HG03135 (cell line): ENCODE measurements at regions not wholly inside any gene's neighbourhood (a gene's known extent, or its start where the extent isn't known, plus 50 kb on each side); places are given as distances from the start of the nearest gene placed in this dataset.

Source experiments
- ATAC-seq: cut with Tn5 transposase; IDR thresholded peaks from one replicate; pipeline ENCODE4 v1.9.1; 2021; ENCODE audit warnings: mild to moderate bottlenecking, moderate library complexity; ENCODE audit not compliant: unreplicated experiment

DNA sequence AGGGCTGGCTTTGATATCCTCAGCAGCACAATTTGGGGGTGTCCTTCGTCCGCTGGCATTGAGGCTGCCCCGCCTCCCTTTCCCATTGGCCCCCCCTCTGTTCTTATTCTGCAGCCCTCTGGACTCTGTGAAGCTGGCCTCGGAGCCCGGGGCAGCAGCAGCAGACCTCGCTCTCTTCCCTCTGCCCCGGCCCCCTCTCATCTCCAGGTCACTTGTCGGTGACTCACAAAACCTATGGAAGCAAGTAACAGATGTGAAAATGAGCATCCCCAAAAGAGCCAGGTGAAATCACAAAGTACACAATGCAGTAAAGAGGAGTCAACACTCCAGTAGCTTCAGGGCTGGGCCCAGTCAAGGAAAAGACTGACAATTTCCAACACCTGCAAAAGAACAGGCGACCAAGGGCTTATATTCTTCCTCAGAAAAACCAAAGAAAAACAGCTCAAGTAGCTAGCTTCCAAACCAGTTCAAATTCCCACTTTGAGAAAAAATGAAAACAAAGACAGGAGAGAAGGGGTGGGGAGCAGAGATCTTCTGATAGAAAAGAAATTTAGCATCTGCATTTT lies 97.5 kb downstream of the ZNF608 start:
- no peak for ATAC-seq

DNA sequence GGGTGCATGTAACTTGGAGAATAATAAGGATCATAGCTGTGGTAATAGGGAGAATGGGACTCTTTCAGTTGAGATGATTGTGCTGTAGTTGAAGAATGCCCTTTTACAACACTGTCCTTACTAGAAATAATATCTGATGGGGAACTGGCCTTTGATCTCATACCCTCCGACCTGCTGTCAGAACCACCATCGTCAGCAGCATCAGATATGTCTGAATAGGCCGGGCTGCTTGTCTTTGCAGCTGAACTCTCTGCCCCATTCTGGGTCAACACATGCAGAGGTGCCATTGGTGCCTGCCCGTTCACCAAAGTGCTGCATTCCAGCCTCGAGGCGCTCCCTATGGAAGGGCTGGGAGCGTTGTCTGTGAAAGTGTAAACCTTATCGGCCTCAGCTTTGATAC lies 99.1 kb downstream of the ZNF608 start:
- ATAC-seq: no peak

DNA sequence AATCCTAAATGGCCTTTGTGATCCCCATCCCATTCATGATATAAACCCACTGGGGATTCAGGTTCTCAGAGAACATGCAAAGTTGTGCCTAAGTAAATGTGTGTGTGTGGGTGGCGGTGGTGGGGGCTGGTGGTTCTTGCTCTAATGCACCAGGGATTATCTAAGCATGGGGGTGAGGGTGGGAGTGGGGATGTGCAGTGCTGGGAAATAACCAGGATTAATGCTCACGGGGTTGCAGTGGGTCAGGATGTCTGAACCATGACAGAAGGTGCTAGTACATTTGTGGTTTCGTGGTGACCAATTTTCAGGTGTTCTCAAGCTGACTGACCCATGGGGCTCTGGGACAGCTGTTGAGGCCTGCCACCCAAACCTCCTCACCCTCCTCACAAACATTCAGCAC lies 101.0 kb downstream of the ZNF608 start:
- ATAC-seq: no peak

DNA sequence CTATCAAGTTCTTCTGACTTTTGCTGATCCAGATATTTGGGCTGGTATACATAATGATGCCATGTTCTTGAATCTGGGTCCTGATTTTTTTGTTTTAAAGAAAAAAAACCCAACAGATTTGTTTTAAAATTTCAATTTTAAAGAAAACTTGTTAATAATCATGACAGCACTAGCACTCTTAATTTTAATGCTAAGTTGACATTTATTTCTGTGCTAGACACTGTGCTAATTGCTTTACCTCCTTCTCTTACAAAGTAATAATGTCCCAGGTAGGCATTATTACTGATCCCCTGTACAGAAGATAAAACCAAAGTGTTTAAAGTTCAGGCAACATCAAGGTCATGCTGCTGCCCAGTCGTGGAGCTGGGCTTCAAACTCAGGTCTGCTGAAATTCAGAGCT lies 101.9 kb downstream of the ZNF608 start:
- no peak for ATAC-seq

DNA sequence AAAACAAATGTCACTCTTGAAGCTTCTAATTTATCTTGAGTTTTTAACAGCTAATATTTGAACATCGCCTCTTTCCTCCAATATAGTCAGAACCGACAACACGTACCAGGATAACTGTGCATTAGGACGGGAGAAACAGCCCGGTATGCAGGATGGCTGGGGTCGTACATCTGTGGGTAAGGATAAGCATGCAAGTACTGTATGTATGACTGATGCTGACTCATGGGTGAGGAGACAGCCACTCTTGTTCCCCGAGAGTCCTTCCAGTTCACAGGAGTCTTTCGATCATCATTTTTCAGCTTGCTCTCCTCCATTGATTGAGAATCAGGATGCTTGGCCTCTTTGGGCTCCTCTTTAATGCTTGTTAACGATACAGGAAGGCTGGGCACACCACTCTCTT lies 102.3 kb downstream of the ZNF608 start:
- ATAC-seq: no peak

DNA sequence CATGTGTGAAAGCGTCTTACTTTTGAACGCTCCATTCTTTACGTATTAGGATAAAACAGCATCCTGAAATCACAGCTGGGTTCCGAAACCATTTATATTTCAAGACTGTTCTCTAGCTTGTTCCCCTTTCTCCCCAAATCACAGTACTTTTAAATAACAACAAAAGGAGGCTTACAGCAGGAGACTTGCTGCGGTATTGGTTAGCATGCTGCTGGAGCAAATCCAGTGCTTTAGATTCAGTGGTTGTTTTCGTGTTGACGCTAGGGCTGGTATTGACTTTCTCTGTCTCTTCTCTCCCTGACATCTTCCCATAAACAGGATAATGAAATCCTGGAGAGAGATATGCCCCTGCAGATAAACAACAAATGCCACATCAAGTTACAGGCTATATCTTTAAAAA lies 103.1 kb downstream of the ZNF608 start:
- no peak for ATAC-seq

DNA sequence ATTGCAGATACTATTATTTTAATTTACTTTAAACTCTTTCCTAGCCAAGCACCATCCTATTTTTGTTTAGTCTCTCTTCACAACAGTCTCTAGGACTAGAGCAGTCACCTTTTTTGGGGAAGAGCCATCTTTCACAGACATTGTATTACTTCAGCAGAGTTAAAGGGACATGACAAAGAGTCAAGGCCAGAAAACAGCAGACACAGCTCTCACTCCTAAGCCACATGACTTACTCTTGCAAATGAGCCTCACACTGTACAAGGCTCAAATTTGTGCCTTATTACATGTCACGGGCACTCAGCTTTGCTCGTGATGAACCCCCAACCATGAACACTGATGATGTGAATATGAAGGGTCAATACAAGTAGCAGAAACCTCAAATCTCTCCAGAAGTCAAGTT lies 104.3 kb downstream of the ZNF608 start:
- no peak for ATAC-seq

DNA sequence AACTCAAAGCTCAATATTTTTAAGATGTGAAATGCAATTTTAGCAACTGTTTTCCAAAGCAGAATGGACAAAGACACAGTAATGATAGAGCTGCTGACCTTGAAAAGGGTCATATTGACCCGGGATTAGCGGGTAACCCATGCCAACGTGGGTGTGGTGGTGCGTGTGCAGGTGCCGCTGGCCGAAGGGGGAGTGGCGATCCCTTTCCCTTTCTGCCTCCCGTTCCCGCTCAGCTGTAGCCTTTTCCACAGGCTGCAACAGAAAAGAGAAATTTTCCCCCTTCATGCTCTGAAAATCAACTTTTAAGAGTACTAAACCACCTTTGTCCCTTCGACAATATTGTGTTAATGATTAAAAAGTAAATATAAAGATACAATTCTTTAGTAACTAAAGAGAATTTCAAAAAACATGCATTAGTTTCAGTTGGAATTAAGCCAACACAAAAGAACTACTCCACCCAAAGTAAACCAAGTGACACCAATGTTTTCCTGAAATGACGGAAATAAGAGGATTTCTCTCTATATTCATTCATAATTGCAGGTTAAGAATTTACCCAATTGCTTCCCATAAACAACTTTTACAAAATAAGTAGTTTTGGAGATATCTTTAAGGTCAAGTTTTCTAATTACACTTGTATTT lies 105.2 kb downstream of the ZNF608 start:
- no peak for ATAC-seq

DNA sequence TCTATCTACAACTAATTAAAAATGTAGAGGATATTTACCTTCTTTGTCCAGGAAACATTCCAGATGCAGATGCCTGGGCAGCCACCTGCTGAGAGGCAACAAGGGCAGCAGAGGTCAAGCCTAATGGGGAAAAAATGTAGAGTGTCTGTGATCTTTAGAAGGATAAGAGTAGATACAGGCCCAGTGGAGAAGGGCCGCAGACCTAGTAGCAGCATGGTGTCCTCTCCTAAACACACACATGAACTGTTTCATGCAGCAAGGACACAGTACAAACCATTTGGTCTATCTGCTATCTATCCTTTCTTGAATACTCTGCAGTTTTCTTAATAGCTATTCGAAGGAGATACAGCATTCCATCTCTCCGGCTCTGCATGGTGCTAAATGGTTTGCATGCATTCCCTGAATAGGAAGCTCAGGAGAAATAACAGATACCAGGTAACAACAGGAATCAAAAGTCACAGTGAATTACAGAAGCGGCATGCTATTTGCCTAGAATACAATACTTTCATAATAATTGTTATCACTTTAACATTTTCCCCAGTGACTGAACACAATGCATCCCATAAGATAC lies 107.3 kb downstream of the ZNF608 start:
- ATAC-seq: no peak

DNA sequence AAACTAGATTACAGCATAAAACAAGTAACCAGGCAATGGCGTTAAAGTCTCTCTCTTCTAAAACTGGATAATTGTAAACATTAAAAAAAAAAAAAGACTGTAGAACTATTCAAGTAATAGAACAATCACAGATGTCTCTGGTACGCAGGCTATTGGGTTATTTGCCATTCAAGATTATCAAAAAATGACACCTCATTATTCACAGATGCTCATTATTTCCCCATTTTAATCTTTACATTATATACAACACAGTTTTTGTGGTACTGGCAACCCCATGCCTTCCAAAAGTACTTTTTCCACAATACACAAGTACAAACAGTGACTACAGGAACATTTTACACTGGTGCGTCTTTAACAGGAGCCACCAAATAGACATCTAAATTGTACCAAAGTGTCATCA lies 109.4 kb downstream of the ZNF608 start:
- no peak for ATAC-seq

DNA sequence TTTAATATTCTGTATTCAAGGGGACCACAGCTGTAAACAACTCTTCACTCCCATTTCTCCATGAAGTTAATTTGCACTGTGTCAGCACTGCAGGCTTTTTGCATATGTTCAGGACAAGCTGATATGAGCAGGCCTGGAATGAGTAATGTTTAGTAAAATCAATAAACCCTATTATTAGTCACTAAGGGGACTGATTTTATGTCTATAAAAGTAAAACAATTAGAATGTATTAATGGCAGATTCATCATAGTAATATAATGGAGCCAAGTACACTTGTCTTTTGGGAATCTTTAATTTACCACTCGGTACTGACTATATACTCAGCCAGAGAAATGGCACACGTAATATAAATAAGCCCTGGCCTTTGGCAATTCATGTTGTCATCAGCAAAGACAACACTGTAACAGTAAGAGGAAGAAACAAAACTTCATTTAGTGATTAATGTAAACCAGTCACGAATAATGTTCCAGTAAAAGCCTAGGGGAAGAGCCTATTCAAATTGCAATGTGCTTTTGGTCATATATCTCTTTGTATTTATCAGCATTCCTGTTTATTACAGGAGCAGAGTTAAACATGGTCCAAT lies 111.6 kb downstream of the ZNF608 start:
- ATAC-seq: no peak

DNA sequence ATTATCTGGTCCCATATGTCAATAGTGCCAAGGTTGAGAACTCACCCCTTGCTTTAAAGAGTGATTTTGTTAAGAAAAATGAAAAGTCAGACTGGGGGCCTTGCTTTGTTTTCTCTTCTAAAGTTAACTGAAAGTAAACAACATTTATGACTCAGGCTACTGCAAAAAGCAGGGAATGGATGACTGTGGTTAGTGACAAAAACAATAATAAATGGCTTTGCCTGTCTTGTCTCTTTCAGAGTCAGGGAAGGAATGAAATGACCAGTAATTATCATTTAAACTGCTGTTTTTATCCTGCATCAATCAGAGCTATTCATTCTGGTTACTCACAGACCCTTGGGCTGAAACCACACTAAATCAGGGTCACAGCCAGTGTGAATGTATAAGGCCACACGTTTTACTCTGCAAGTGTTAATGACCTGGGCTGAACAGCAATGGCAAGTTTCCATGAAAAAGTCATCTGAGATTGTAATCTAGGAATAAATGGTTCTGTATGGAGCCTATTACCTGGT lies 112.2 kb downstream of the ZNF608 start:
- ATAC-seq: no peak

DNA sequence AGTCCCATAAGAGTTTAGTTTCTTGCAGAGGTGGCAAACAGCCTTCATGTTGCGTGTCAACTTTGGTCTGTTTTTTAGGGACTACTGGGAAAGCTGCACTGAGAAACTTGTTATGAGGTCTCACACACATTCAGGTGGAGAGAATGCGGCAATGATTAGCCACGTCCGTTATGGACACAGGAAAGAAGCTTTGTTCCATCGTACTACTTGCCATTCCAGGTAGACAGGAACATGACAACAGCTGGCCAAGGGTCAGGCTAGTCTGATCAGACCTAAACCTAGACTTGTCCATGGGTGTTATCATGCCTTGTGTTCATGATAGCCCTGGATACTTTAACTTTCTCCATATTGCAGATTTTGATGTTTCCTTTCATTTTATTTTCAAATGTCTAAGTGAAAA lies 113.2 kb downstream of the ZNF608 start:
- no peak for ATAC-seq

DNA sequence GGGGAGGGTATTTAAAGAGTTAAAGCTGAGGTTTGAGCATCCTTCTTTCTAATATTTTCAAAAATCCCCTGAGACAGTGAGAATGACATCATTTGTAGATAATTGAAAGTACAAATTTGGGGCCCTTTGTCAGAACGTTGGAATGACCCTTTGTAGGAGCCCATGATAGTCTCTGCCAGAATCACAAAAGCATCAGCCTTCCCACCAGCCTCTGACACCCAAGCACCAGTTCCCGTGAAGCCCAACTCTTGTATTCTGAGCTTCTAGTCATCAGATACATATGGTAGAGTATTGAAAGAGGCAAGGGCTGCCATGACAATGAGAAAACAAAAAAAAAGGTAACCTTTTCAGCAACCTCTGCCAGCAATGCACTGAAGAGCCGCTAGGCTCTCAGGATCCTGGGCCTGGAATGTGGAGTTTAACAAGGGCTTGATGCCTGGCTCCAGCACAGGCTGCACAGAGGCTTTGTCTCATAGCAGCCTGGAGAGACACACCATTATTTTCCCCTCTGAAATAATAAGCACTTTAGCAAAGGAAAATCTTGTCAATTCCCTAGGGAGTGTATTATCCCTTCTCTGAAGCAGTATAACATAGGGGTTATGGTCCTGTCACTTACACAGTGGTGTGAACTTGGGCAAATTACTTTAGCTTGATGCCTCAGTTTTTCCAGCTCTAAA lies 114.4 kb downstream of the ZNF608 start:
- ATAC-seq: no peak

DNA sequence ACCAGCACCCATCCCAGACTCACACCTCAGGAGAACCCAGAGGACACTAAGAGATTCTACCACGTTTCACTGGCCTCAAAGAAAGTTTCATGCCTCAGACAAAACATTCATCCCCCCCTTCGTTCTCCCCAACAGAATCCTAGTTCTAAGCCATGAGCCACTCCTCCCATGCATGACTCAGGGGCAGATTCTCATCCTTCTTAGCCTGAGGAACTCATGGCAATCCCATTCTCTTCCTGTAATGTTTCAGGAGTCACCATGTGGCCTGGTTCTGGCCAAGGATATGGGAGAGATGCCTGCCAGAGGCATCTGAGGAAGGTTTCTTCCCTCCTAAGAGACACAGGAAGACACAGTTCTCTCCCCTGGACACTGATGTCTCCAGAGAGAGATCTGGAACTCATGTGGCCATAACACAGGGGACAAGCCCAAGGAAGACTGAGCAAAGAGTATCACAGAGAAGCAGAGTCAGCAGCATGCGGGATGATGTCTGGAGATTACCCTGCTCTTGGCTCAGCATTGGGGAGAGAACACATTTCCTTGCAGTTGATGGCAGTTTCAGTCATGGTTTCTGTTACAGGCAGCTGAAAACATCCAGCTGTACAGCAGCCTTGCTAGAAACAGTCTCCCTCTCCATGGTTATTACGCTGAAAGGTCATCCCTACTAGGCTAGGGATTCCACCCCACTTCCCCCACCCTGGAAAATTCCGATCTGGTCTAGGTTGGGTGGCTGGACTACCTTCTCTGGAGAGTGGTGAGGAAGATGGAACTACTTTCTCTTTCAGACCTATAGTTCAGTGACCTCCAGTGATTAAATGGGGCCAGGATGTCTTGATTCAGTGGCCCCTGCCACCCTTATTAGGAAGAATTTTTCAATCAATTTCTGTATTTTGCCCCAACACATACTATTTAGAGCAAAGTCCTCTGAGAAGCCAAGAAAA lies 115.4 kb downstream of the ZNF608 start:
- ATAC-seq: peak; percentile 76

DNA sequence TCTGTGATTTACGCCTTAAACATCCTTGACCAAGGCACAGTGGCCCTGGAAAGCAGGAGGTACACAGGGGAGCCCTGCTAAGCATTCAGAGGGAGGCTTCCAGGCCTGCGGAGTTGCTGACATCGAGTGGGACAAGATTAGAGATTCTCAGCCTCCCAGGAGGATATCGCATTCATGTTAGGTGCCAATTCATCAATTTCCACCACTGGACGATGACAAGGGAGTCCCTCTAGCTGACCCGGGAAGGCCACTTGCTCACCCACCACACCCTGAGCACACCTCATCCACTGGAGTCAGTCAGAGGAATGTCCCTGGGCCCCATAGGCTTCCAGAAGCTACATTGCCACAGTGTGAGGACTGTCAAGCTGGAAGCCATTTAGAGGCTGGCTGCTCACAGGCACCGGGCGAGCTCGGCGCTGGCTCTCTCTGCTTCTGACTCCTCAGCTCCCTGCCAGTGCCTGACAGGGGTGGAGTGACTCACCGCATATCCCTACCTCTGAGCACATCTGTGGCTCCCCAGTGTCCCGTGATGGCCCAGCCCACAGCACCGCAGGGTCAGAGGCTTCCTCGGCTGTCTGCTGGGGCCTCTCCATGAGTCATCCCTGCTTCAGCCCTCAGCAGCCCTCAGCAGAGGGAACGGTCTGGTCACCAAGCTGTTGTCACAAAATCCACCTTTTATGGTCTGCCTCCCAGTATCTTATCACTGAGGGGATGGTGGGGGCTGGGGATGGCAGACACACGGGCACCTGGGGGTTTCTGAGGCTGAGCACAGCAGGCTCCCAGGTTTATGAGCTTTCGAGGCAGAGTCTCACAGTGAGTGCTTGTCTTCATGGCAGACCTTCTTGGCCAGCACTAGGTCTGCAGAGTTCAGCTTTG lies 117.5 kb downstream of the ZNF608 start:
- no peak for ATAC-seq

DNA sequence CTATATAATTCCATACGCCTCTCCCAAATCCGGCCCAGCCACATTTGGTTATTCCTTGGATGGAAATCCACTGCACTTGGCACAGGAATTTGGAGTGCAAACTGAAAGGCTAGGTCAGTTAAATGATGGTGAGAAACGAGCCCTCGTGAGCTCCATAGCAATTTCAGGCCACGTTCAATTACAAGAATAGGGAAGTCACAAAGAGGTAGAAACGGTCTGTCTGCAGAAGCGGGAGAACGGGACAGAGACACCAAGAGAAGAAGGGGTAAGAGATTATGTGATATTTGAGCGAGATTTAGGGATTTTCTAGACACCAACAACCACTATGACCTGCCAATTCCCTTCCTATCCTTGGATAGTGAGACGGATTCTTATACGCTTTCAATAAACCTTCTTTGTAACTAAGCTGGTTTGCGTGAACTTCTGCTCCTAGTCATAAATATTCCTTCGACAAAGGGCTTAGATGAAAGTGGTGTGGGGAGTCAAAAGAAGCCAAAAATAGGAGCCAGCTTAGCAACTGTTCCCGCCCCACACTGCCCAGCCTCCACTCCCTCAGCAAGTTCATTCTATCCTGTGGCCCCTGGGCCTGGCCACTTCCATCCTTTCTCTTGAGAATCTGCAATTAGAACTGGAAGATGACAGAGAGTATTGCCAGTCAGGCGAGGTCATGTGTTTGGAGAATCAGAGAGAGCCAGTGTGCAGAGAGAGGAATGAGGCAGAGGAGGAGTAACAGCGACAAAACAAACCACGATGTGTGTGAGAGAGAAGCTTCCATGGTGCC lies 118.4 kb downstream of the ZNF608 start:
- ATAC-seq: no peak

DNA sequence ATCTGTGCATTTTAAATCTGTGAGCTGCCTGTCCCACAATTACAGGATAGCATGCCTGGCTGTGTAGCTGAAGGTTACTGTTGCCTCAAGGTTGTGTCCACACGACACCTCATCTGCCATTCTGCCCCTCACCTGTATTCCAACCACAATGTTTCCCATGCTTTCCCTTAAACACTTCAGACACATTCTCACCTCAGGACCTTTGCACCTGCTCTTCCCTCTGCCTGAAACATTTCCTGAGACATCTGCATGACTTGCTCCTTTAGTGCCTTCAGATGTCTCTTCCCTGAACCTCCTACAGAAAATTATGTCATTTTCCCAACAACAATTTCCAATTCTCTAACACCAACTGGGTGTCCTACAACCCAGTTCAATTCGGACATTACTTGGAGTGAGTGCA lies 120.4 kb downstream of the ZNF608 start:
- ATAC-seq: no peak

DNA sequence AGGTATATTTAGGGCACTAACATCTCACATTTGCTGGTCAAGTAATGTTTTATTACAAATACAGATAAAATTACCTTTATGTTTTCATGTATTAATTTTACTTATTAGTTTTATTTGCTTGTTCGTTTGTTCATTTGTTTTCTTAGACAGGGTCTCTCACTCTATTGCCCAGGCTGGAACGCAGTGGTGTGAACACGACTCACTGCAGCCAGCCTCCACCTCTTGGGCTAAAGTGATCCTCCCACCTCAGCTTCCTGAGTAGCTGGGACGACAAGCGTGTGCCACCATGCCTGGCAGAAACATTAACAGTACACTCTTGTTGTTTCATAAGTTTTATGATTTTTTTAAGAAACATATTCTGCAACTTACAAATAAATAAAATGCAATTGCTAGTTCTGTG lies 123.2 kb downstream of the ZNF608 start:
- no peak for ATAC-seq
